ENCODE measurements at regions not wholly inside any gene's neighbourhood (a gene's known extent, or its start where the extent isn't known, plus 50 kb on each side); places are given as distances from the start of the nearest gene placed in this dataset.

GRCh38 chr2:157184161-157184895 is 73.2 kb upstream of the GALNT5 start:
- DNase-seq (ENCODE audit: low read depth) = no peak

GRCh38 chr2:157185476-157186227 is 71.9 kb upstream of the GALNT5 start:
- DNase-seq (ENCODE audit: low read depth) = no peak

GRCh38 chr2:157190151-157190550 is 67.4 kb upstream of the GALNT5 start:
- DNase-seq (ENCODE audit: low read depth) = no peak

- no peak for DNase-seq (ENCODE audit: low read depth)
Observed at GRCh38 chr2:157191186-157191585, 66.3 kb upstream of the GALNT5 start.

GRCh38 chr2:157192445-157193423 is 64.8 kb upstream of the GALNT5 start:
- DNase-seq (ENCODE audit: low read depth) = no peak

GRCh38 chr2:157193461-157193860 is 64.0 kb upstream of the GALNT5 start:
- no peak for DNase-seq (ENCODE audit: low read depth)

- DNase-seq (ENCODE audit: low read depth) = no peak
Observed at GRCh38 chr2:157194097-157194688, 63.3 kb upstream of the GALNT5 start.

GRCh38 chr2:157194844-157195243 is 62.7 kb upstream of the GALNT5 start:
- DNase-seq (ENCODE audit: low read depth) = no peak

GRCh38 chr2:157196956-157197355 is 60.5 kb upstream of the GALNT5 start:
- DNase-seq (ENCODE audit: low read depth) = no peak

- DNase-seq (ENCODE audit: low read depth) = no peak
Observed at GRCh38 chr2:157197848-157198247, 59.7 kb upstream of the GALNT5 start.

- DNase-seq (ENCODE audit: low read depth) = no peak
Observed at GRCh38 chr2:157203651-157204050, 53.9 kb upstream of the GALNT5 start.

GRCh38 chr2:157204401-157204800 is 53.1 kb upstream of the GALNT5 start:
- no peak for DNase-seq (ENCODE audit: low read depth)

- no peak for DNase-seq (ENCODE audit: low read depth)
Observed at GRCh38 chr2:157206916-157207315, 50.6 kb upstream of the GALNT5 start.

Measured in GM04503 (cell line).